WTC11 (cell line): ENCODE measurements at regions not wholly inside any gene's neighbourhood (a gene's known extent, or its start where the extent isn't known, plus 50 kb on each side); places are given as distances from the start of the nearest gene placed in this dataset.

ENCODE experiments used
- ATAC-seq: fragments of 200-7000 bp; cut with Tn5 transposase; 2 replicates; pipeline ENCODE4 v1.10.0; 2021; ENCODE audit warnings: mild to moderate bottlenecking, moderate library complexity
- CTCF ChIA-PET: fragments of 300-600 bp; sonication (Branson Sonifier 250); formaldehyde crosslinking; loops from one replicate; lab custom pipeline; 2021; ENCODE audit warnings: antibody characterized with exemption; lab: Charles Lee
- POLR2A ChIA-PET: fragments of 350-600 bp; sonication (Branson Sonifier 250); formaldehyde crosslinking; loops from one replicate; lab custom pipeline; 2021; ENCODE audit warnings: antibody characterized with exemption; lab: Charles Lee
- DNase-seq: peaks from one replicate; pipeline ENCODE4 v3.0.0; 2021; ENCODE audit warnings: low spot score
- H3K27ac Mint-ChIP-seq: 2 replicates; pipeline ENCODE4 v1.8.0; 2021; ENCODE audit warnings: mixed read lengths
- H3K27me3 Mint-ChIP-seq: 2 replicates; pipeline ENCODE4 v1.8.0; 2021; ENCODE audit warnings: low read depth, mild to moderate bottlenecking, moderate library complexity, mixed read lengths
- H3K36me3 Mint-ChIP-seq: 2 replicates; pipeline ENCODE4 v1.8.0; 2021; ENCODE audit warnings: mixed read lengths
- H3K4me1 Mint-ChIP-seq: 2 replicates; pipeline ENCODE4 v1.8.0; 2022; ENCODE audit warnings: mixed read lengths
- H3K4me3 Mint-ChIP-seq: 2 replicates; pipeline ENCODE4 v1.8.0; 2021; ENCODE audit warnings: mild to moderate bottlenecking, moderate library complexity, mixed read lengths
- H3K9me3 Mint-ChIP-seq: 2 replicates; pipeline ENCODE4 v1.8.0; 2021; ENCODE audit warnings: mixed read lengths
- E2F1 ChIP-seq: sonication (generic); formaldehyde crosslinking; IDR thresholded peaks from 2 replicates; pipeline ENCODE4 v1.8.0; 2022; ENCODE audit warnings: mild to moderate bottlenecking, missing genetic modification reagents
- FOXP1 ChIP-seq: sonication (generic); formaldehyde crosslinking; IDR thresholded peaks from 2 replicates; pipeline ENCODE4 v1.8.0; 2022; ENCODE audit warnings: missing genetic modification reagents, mild to moderate bottlenecking, moderate library complexity, borderline replicate concordance
- GRHL2 ChIP-seq: fragments of 250-450 bp; sonication (Bioruptor Pico); IDR thresholded peaks from 2 replicates; pipeline ENCODE4 v1.8.0; 2022; ENCODE audit warnings: mild to moderate bottlenecking, moderate library complexity; ENCODE audit not compliant: insufficient replicate concordance, severe bottlenecking
- MAX ChIP-seq: sonication (generic); formaldehyde crosslinking; IDR thresholded peaks from 2 replicates; pipeline ENCODE4 v1.8.0; 2022; ENCODE audit warnings: mild to moderate bottlenecking, missing genetic modification reagents
- NR3C1 ChIP-seq: sonication (generic); formaldehyde crosslinking; conservative IDR thresholded peaks from 2 replicates; pipeline ENCODE4 v1.8.1; 2023; ENCODE audit warnings: low read depth, mild to moderate bottlenecking, missing genetic modification reagents
- PREB ChIP-seq: sonication (generic); formaldehyde crosslinking; IDR thresholded peaks from 2 replicates; pipeline ENCODE4 v1.8.1; 2022; ENCODE audit warnings: mild to moderate bottlenecking, missing genetic modification reagents, moderate library complexity, borderline replicate concordance
- RELA ChIP-seq: sonication (generic); formaldehyde crosslinking; IDR thresholded peaks from 2 replicates; pipeline ENCODE4 v1.8.1; 2022; ENCODE audit warnings: missing genetic modification reagents, mild to moderate bottlenecking, borderline replicate concordance
- ZBTB43 ChIP-seq: sonication (generic); formaldehyde crosslinking; IDR thresholded peaks from 2 replicates; pipeline ENCODE4 v1.8.1; 2023; ENCODE audit warnings: mild to moderate bottlenecking, missing genetic modification reagents
- ZNF121 ChIP-seq: sonication (generic); formaldehyde crosslinking; IDR thresholded peaks from 2 replicates; pipeline ENCODE4 v1.8.0; 2023; ENCODE audit warnings: missing genetic modification reagents
- ZNF281 ChIP-seq: sonication (generic); formaldehyde crosslinking; IDR thresholded peaks from 2 replicates; pipeline ENCODE4 v1.8.0; 2023; ENCODE audit warnings: mild to moderate bottlenecking, missing genetic modification reagents
- TF ChIP-seq, protein P1 (sequence below): sonication (generic); formaldehyde crosslinking; IDR thresholded peaks from 2 replicates; pipeline ENCODE4 v1.8.0; 2022; ENCODE audit warnings: missing genetic modification reagents
- TF ChIP-seq, protein P2 (sequence below): sonication (generic); formaldehyde crosslinking; IDR thresholded peaks from 2 replicates; pipeline ENCODE4 v1.8.0; 2022; ENCODE audit warnings: mild to moderate bottlenecking, missing genetic modification reagents

GRCh38 chr3:103319912-103320311 is 885.1 kb downstream of the ZPLD1 start (continued):
- TF ChIP-seq, protein P1, sequence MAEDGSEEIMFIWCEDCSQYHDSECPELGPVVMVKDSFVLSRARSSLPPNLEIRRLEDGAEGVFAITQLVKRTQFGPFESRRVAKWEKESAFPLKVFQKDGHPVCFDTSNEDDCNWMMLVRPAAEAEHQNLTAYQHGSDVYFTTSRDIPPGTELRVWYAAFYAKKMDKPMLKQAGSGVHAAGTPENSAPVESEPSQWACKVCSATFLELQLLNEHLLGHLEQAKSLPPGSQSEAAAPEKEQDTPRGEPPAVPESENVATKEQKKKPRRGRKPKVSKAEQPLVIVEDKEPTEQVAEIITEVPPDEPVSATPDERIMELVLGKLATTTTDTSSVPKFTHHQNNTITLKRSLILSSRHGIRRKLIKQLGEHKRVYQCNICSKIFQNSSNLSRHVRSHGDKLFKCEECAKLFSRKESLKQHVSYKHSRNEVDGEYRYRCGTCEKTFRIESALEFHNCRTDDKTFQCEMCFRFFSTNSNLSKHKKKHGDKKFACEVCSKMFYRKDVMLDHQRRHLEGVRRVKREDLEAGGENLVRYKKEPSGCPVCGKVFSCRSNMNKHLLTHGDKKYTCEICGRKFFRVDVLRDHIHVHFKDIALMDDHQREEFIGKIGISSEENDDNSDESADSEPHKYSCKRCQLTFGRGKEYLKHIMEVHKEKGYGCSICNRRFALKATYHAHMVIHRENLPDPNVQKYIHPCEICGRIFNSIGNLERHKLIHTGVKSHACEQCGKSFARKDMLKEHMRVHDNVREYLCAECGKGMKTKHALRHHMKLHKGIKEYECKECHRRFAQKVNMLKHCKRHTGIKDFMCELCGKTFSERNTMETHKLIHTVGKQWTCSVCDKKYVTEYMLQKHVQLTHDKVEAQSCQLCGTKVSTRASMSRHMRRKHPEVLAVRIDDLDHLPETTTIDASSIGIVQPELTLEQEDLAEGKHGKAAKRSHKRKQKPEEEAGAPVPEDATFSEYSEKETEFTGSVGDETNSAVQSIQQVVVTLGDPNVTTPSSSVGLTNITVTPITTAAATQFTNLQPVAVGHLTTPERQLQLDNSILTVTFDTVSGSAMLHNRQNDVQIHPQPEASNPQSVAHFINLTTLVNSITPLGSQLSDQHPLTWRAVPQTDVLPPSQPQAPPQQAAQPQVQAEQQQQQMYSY = no peak
- TF ChIP-seq FOXP1 (CRISPR knock-in tag) = no peak
- no peak for TF ChIP-seq ZNF121 (CRISPR knock-in tag)
- TF ChIP-seq E2F1 (CRISPR knock-in tag) = no peak
- TF ChIP-seq ZNF281 (CRISPR knock-in tag) = no peak
- TF ChIP-seq, protein P2, sequence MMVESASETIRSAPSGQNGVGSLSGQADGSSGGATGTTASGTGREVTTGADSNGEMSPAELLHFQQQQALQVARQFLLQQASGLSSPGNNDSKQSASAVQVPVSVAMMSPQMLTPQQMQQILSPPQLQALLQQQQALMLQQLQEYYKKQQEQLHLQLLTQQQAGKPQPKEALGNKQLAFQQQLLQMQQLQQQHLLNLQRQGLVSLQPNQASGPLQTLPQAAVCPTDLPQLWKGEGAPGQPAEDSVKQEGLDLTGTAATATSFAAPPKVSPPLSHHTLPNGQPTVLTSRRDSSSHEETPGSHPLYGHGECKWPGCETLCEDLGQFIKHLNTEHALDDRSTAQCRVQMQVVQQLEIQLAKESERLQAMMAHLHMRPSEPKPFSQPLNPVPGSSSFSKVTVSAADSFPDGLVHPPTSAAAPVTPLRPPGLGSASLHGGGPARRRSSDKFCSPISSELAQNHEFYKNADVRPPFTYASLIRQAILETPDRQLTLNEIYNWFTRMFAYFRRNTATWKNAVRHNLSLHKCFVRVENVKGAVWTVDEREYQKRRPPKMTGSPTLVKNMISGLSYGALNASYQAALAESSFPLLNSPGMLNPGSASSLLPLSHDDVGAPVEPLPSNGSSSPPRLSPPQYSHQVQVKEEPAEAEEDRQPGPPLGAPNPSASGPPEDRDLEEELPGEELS (CRISPR knock-in tag) = no peak
- TF ChIP-seq PREB (CRISPR knock-in tag) = no peak
- no peak for TF ChIP-seq RELA (CRISPR knock-in tag)
- TF ChIP-seq, all 79 proteins: peak for 0

DNA sequence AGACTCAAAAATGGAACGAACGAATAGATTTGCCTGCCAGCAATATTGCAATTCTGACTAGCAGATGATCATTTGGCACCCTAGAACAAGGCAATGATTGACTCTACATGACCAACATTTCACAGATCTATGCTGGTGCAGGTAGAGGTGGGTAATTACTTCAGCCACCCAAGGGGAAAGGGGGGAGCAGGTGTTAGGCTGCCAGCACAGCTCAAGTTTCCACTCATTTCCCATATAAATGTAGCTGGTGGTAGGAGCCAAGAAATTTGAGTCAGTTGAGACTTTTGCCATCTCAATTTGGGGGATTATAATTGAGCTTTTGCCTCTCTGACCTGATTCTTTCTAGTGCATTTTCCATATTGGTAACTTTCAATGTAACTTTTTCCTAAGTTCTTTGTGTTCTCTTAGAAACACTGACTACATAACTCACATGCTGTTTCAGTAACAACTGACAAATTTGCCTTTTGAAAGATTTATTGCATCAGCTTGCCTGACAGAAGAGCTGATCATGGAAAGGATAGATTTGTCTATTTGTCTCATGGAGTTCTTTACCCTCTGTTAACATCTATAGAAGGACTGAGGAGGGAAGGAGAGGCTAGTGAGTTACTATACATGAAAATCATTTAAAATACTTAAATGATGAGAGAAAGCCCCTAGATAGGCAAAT is 902.5 kb downstream of the ZPLD1 start:
- ATAC-seq (peak; percentile 32; the same call in 1 of the 2 replicates), DNase-seq (no peak)
- Mint-ChIP-seq H3K4me1 (peaks cover 5% of the 10 kb centered on the region; the same call in 1 of the 2 replicates), H3K9me3 (no peaks in the 10 kb centered on the region), H3K36me3 (no peaks in the 10 kb centered on the region), H3K27ac (no peak overlapping the region), H3K4me3 (no peak overlapping the region), H3K27me3 (no peaks in the 10 kb centered on the region)
- ChIA-PET POLR2A (no interaction called here), CTCF (no interaction called here)
- TF ChIP-seq PREB (CRISPR knock-in tag) = no peak
- no peak for TF ChIP-seq ZBTB43 (CRISPR knock-in tag)
- no peak for TF ChIP-seq MAX (CRISPR knock-in tag)
- no peak for TF ChIP-seq GRHL2 (CRISPR knock-in tag)
- TF ChIP-seq NR3C1 (CRISPR knock-in tag) = no peak
